ENCODE measurements at regions not wholly inside any gene's neighbourhood (a gene's known extent, or its start where the extent isn't known, plus 50 kb on each side); places are given as distances from the start of the nearest gene placed in this dataset.

DNA sequence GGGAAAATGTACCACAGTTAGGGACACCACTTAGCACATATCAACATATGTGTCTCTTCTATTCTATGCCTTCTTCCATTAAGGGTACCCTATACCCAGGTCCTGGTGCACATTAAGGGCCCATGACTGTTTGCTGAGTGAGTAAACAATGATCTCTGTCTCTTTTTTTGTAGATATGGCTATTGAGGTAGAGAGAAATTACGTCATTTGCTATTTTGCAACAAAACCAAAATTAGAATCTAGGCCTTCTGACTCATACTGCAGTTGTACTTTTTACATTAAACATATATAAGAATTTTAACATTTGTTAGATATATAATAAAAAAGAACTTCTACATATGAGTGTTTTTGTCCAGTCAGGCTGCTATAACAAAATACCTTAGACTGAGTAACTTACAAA lies 683.2 kb upstream of the LRRN3 start:
- Histone ChIP-seq H3K27ac (no peak overlapping the region), H3F3A (ENCODE audit: insufficient read depth) (no peaks in the 10 kb centered on the region), H3K4me1 (ENCODE audit: insufficient read depth) (no peaks in the 10 kb centered on the region), H3K36me3 (ENCODE audit: low read depth) (no peaks in the 10 kb centered on the region), H3K9me3 (ENCODE audit: low read depth) (no peaks in the 10 kb centered on the region), H4K20me1 (ENCODE audit: insufficient read depth) (no peaks in the 10 kb centered on the region), H3K4me2 (ENCODE audit: unreplicated experiment) (no peak overlapping the region), H3K9ac (no peak overlapping the region), H3K9me2 (ENCODE audit: insufficient read depth) (no peaks in the 10 kb centered on the region), H3K27me3 (replicated peaks; ENCODE audit: insufficient read depth) (no peaks in the 10 kb centered on the region), H3K4me3 (no peak overlapping the region), H2AFZ (no peak overlapping the region), H3K79me2 (ENCODE audit: insufficient read depth) (no peaks in the 10 kb centered on the region)
- peak; percentile 12 for DNase-seq
- TF ChIP-seq EZH2phosphoT487 (IDR thresholded peaks at IDR 0.05; ENCODE audit: insufficient read depth, low read depth) = no peak
- TF ChIP-seq EZH2 (IDR thresholded peaks at IDR 0.05; ENCODE audit: insufficient read depth, poor library complexity, severe bottlenecking) = no peak
- 5 to 16% methylated on average over 1 of the region's 1 CpG for WGBS, 2 experiments (ENCODE audit: low coverage in 1 of 2, low lambda C conversion rate in 2 of 2, missing lambda C conversion rate in 2 of 2)
- in situ Hi-C loops (cut with MboI) = no loop called here

GRCh38 chr7:110412614-110413013 lies 678.3 kb upstream of the LRRN3 start:
- in situ Hi-C loops (cut with MboI) = no loop called here
- 12 to 15% methylated on average over 1 of the region's 1 CpG for WGBS, 2 experiments (ENCODE audit: low coverage in 1 of 2, low lambda C conversion rate in 2 of 2, missing lambda C conversion rate in 2 of 2)
- TF ChIP-seq EZH2phosphoT487 (IDR thresholded peaks at IDR 0.05; ENCODE audit: insufficient read depth, low read depth) (no peak), EZH2 (IDR thresholded peaks at IDR 0.05; ENCODE audit: insufficient read depth, poor library complexity, severe bottlenecking) (no peak)
- Histone ChIP-seq H4K20me1 (ENCODE audit: insufficient read depth) (no peaks in the 10 kb centered on the region), H2AFZ (no peak overlapping the region), H3K79me2 (ENCODE audit: insufficient read depth) (no peaks in the 10 kb centered on the region), H3F3A (ENCODE audit: insufficient read depth) (no peaks in the 10 kb centered on the region), H3K4me1 (ENCODE audit: insufficient read depth) (no peaks in the 10 kb centered on the region), H3K27me3 (replicated peaks; ENCODE audit: insufficient read depth) (no peaks in the 10 kb centered on the region), H3K9me3 (ENCODE audit: low read depth) (no peaks in the 10 kb centered on the region), H3K4me2 (ENCODE audit: unreplicated experiment) (no peak overlapping the region), H3K27ac (no peak overlapping the region), H3K9ac (no peak overlapping the region), H3K9me2 (ENCODE audit: insufficient read depth) (no peaks in the 10 kb centered on the region), H3K36me3 (ENCODE audit: low read depth) (no peaks in the 10 kb centered on the region), H3K4me3 (no peak overlapping the region)
- no peak for DNase-seq

GRCh38 chr7:110413038-110413437 lies 677.9 kb upstream of the LRRN3 start:
- Histone ChIP-seq H3K79me2 (ENCODE audit: insufficient read depth) (no peaks in the 10 kb centered on the region), H3K4me1 (ENCODE audit: insufficient read depth) (no peaks in the 10 kb centered on the region), H3K4me3 (no peak overlapping the region), H3K4me2 (ENCODE audit: unreplicated experiment) (no peak overlapping the region), H4K20me1 (ENCODE audit: insufficient read depth) (no peaks in the 10 kb centered on the region), H3F3A (ENCODE audit: insufficient read depth) (no peaks in the 10 kb centered on the region), H3K27ac (no peak overlapping the region), H3K36me3 (ENCODE audit: low read depth) (no peaks in the 10 kb centered on the region), H3K9ac (no peak overlapping the region), H3K9me3 (ENCODE audit: low read depth) (no peaks in the 10 kb centered on the region), H3K27me3 (replicated peaks; ENCODE audit: insufficient read depth) (no peaks in the 10 kb centered on the region), H2AFZ (no peak overlapping the region), H3K9me2 (ENCODE audit: insufficient read depth) (no peaks in the 10 kb centered on the region)
- no peak for DNase-seq
- in situ Hi-C loops (cut with MboI) = no loop called here
- TF ChIP-seq EZH2phosphoT487 (IDR thresholded peaks at IDR 0.05; ENCODE audit: insufficient read depth, low read depth) (no peak), EZH2 (IDR thresholded peaks at IDR 0.05; ENCODE audit: insufficient read depth, poor library complexity, severe bottlenecking) (no peak)

- Histone ChIP-seq H3F3A (ENCODE audit: insufficient read depth) (no peaks in the 10 kb centered on the region), H3K9me3 (ENCODE audit: low read depth) (no peaks in the 10 kb centered on the region), H3K27me3 (replicated peaks; ENCODE audit: insufficient read depth) (no peaks in the 10 kb centered on the region), H3K4me1 (ENCODE audit: insufficient read depth) (no peaks in the 10 kb centered on the region), H3K36me3 (ENCODE audit: low read depth) (no peaks in the 10 kb centered on the region), H3K9me2 (ENCODE audit: insufficient read depth) (no peaks in the 10 kb centered on the region), H2AFZ (no peak overlapping the region), H3K4me2 (ENCODE audit: unreplicated experiment) (no peak overlapping the region), H3K4me3 (no peak overlapping the region), H3K9ac (no peak overlapping the region), H3K27ac (no peak overlapping the region), H4K20me1 (ENCODE audit: insufficient read depth) (no peaks in the 10 kb centered on the region), H3K79me2 (ENCODE audit: insufficient read depth) (no peaks in the 10 kb centered on the region)
- no peak for DNase-seq
- TF ChIP-seq EZH2 (IDR thresholded peaks at IDR 0.05; ENCODE audit: insufficient read depth, poor library complexity, severe bottlenecking) (no peak), EZH2phosphoT487 (IDR thresholded peaks at IDR 0.05; ENCODE audit: insufficient read depth, low read depth) (no peak)
- WGBS, 2 experiments (ENCODE audit: low coverage in 1 of 2, low lambda C conversion rate in 2 of 2, missing lambda C conversion rate in 2 of 2) = 28 to 31% methylated on average over 2 of the region's 2 CpGs
- in situ Hi-C loops (cut with MboI) = no loop called here
Observed at GRCh38 chr7:110417611-110418010, 673.3 kb upstream of the LRRN3 start.

GRCh38 chr7:110418659-110419280 lies 672.2 kb upstream of the LRRN3 start:
- TF ChIP-seq EZH2 (IDR thresholded peaks at IDR 0.05; ENCODE audit: insufficient read depth, poor library complexity, severe bottlenecking) = no peak
- TF ChIP-seq EZH2phosphoT487 (IDR thresholded peaks at IDR 0.05; ENCODE audit: insufficient read depth, low read depth) = no peak
- in situ Hi-C loops (cut with MboI) = no loop called here

More at GRCh38 chr7:110418659-110419280, 672.2 kb upstream of the LRRN3 start:
- Histone ChIP-seq H2AFZ (no peak overlapping the region), H3K36me3 (ENCODE audit: low read depth) (no peaks in the 10 kb centered on the region), H3K9me3 (ENCODE audit: low read depth) (no peaks in the 10 kb centered on the region), H3K4me3 (no peak overlapping the region), H3K9me2 (ENCODE audit: insufficient read depth) (no peaks in the 10 kb centered on the region), H4K20me1 (ENCODE audit: insufficient read depth) (no peaks in the 10 kb centered on the region), H3F3A (ENCODE audit: insufficient read depth) (no peaks in the 10 kb centered on the region), H3K4me1 (ENCODE audit: insufficient read depth) (no peaks in the 10 kb centered on the region), H3K4me2 (ENCODE audit: unreplicated experiment) (no peak overlapping the region), H3K27me3 (replicated peaks; ENCODE audit: insufficient read depth) (no peaks in the 10 kb centered on the region), H3K79me2 (ENCODE audit: insufficient read depth) (no peaks in the 10 kb centered on the region), H3K9ac (no peak overlapping the region), H3K27ac (no peak overlapping the region)
- WGBS, 2 experiments (ENCODE audit: low coverage in 1 of 2, low lambda C conversion rate in 2 of 2, missing lambda C conversion rate in 2 of 2) = 5 to 16% methylated on average over 2 of the region's 2 CpGs
- no peak for DNase-seq
